Stimulated activated CD4-positive, alpha-beta T cell treated with anti-CD3 and anti-CD28 coated beads, Interleukin-2, amount 100 ng/mL, for 24 hours (primary cell): ENCODE measurements at regions not wholly inside any gene's neighbourhood (a gene's known extent, or its start where the extent isn't known, plus 50 kb on each side); places are given as distances from the start of the nearest gene placed in this dataset.
"Not testable (repeated sequence)": the region's sequence is repeated elsewhere in the genome, so short reads cannot be mapped to it uniquely, and the experiment has no call there.

Experiments
- DNase-seq, 2 donors: peaks; one replicate each; pipeline ENCODE4 v3.0.0-alpha.2; 2020

DNA sequence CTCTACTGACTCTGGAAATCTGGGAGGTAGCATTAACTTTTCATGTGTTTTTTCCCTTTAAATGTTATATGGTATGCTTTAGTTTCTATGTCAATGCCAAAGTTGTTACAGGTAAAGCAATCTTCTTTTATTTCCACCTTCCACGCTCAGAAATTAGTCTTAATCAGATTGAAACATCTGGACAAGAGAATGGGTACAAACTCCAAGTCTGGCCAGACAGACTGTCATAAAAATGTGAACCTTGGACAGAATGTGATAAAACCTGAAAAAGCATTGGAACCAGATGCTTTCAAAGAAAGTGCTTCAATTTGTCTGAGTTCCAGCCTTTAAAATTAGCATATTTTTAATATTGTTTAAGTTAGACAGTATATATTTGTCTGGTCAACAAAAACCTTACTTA is 110.7 kb upstream of the P2RY1 start:
- no peak for DNase-seq

DNA sequence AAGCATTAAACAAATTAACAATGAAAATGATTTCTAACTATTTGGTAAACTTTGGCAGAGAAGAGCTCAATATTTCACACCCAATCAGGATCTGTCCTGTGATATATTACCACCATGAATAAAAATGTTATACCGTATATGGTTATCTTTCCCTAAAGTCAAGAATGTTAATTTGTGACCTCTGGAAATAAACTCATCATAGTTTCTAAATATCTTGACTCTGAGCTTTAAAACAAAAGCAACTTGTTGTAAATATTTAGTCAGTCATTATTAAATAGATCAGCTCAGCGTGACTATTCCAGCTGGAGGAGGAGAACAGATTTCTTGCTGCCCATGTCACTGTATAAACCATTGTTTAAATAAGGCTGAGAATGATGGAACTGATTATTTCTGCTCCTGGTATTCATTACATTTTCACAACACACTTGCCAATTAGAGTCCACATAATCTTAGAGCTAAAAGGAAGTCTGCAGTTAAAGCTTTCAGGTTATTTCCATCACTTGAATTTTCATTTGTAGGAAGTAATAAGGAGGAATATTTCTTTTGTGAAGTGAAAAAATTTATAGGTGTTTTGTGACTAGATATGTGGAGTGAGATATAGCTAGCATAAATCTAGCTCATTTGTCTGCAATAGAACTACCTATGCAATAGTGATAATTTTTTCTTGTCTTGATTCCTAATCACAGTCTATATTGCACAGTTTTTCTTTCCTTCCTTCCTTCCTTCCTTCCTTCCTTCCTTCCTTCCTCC is 106.5 kb upstream of the P2RY1 start:
- DNase-seq = no peak

DNA sequence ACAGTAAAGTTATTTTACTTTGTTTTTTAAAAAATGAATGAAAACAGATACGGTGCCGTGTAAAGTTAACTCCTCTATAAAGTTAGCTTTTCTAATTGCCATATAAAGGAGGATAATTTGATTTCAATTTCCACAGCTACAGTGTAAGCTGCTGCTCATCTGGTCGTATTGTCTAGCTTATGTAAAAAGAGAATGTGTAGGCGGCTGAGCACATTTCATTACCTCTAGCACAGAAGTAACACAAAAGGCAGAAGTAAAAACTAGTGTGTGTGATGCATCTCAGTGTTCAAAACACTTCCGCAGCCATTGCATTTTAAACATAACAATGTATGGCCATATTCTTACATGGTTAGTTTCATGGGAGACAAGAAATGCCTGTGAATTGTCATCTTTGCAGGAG is 105.0 kb upstream of the P2RY1 start:
- no peak for DNase-seq

DNA sequence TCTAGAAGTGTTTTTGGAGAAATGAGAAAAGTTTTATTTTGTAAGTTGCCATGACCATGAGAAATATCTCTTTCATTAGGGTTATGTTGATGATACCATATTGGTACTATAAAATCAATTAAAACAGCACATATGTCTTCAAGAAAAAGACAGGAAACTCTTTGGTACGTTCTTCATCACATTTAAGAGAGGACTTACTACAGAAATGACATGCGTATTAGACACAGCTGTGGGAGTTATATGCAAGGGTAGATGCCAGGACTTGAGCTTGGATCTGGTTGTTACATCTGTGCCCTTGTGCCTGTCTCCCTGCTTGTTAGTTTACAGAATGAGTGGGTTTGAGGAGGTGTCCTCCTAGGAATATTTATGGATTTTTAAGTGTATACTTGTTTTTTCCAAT is 103.4 kb upstream of the P2RY1 start:
- no peak for DNase-seq

DNA sequence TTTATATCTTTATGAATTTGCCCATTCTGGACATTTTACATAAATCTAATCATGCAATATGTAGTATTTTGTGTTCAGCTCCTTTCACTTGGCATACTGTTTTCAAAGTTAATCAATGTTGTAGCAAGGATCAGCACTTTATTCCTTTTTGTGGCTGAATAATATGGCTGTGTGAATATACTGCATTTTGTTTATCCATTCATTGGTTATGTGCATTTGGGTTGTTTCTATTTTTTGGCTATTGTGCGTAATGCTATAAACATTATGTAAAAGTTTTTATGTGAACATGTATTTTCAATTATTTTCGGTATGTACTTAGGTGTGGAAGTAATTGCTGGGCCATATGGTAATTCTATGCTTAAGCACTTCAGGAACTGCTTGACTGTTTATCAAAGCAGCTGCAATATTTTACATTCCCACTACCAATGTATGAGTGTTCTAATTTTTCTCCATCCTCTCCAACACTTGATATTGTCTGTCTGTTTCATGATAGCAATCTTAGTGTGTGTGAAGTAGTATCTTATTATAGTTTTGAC is 101.3 kb upstream of the P2RY1 start:
- no peak for DNase-seq

DNA sequence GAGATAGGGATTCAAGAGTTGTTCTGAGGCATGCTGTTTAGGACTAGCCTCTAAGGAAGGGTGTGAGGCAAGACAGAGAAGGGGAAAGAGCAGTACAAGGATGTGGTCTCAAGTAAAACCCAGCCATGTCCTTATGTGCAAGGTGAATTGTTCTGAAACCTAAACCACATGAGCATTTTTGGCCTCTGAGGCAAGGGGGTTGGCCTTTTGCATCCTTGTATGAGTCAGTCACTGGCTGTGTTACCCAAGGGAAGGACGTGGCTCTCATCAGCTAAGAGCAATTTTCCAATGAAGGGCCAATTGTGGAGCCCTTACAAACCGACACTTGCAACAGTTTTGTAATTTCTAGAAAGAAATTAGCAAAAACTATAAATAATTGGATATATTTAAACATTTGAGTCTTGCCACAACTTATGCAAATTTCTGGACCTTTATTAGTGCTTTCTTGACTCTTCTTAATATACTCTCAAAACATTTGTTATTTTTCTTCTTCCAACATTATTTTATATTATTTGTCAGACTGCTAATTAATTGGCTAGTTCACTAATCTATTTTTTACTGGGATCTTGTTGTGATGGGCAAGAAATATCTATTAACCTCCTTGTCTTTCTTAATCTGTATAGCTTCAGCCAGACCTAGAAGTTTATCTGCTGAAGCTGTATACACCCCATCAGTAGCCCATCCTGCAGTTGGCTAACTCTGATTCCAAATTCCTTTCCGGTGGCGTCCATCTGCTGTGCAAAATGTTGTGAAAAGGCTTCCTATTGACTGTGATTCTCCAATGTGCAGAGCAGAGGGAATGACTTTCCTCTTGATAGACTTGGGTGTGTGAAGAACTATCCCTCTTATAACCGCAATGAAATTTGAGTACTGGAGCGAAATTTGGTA is 97.7 kb upstream of the P2RY1 start:
- no peak for DNase-seq

DNA sequence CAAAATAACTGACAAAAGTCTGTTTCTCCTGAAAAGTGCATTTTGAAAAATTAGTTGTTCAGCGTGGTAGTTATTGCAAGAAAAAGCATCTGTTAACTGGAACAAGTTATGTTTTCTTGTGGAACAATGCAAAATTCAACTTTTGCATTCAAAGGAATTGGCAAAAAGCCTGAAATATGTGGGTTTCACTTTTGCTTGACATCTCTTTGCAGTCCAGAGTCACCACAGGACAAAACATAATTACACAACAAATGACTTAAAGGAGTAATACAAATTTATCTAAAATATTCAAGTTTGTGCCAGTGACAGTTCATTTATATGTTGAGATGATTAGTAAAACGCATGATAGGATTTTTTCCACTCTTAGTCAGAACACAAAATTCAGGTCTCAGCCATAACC is 96.3 kb upstream of the P2RY1 start:
- DNase-seq = no peak

DNA sequence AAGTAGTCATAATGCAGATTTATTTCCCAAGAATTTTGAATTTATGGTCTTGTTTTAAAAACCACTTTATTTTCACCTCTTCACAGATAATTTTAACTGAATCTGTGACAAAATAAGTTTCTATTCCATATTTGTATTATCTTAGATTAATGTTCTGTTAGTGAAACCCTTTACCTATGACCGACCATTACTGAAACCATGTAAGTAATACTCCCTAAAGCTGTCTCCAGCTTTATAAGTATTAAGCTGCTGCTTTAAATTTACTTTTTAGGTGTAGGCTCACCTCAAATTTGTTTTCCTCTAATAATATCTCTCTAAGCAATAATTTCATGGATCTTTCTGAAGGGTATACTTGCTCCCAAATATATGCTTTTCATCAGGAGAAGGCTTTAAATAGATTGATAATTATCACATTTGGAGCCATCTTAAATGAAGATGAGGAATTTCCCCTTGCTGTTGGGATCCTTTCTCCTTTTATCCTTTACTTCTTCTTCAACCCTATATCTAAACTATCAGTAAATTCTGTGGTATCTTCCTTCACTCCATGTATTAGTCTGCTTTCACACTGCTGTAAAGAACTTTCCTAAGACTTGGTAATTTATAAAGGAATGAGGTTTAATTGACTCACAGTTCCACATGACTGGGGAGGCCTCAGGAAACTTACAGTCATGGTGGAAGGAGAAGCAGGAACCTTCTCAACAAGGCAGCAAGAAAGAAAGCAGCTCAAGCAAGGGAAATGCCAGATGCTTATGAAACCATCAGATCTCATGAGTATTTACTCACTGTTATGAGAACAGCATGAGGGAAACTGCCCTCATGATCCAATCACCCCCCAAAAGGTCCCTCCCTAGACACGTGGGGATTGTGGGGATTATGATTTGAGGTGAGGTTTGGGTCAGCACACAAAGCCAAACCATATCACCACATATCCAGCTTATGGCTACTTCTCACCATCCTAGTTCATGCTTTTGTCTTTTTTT is 92.3 kb upstream of the P2RY1 start:
- DNase-seq = no peak

DNA sequence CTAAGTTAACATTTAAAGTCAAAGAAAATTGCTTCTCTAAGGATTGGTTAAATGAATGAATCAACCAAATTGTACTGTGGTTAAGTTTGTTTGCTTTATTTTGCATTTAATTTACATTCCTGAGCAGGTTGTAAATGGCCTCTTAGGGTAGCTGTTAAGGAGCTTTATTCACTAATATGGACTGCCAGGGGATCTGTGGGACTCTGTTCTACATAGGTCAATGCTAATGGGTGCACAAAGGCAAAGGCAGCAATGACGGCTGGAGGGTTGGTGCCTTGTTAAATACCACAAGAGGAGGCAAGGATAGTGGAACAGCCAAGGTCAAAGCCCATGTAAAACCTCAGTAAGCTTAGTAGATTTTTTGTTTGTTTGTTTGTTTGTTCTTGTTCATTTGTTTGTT is 89.3 kb upstream of the P2RY1 start:
- DNase-seq = no peak

DNA sequence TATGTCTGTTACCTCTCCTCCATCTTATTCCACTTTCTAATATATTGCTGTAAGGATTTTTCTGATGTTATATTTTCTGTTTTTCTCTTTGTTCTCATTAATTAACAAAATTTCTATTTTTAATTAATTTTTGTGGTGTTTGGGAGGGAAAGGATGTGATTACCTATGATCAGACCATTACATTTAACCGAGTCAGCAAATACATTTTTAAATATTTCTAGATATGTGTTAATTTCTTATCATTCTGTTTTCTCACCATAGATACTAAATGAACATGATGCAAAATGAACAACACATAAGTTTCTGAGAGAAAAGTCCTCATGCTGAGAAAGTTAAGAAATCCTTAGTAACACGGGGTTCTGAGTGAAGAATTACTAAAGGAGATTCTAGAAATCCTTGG is 80.6 kb upstream of the P2RY1 start:
- no peak for DNase-seq

DNA sequence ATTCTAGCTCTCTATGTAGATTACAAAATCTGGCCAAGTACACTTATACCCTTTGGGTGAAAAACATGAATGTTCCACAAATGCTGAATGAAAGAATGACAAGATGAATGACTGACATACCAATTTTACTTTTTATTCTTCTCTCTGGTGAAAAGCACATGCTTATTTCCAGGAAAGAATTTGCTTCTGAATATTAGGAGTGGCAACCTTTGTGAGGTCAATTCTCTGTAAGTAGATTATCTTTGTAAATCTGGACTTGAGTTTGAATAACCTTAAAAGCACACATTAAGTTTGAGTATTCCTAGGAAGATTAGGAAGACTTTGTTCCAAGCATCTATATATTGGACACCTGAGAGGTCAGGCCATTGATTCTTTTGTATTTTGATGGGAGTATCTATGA is 78.1 kb upstream of the P2RY1 start:
- no peak for DNase-seq

DNA sequence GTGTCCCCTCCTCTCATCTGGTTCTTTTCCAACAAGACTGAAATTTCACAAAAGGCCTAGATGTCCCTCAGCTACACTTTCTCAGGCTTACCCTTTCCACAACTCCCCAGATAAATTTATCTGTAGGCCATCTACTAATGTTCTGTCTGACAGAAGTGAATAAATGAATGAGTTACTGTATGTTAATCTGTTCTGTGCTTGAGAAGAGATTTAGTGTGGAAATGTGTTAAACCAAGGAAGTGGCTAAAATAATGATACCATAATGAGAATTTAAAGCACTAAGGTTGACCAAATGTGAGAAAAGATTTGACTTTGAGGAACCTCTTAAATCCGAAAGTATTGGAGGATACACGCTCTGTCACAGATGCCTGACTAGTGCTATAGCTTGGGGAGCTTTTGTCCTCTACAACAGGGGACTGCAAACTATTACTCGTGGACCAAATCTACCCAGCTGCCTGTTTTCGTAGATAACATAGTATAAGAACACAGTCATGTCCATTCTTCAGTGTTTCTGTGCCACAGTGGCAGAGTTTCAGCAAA is 74.8 kb upstream of the P2RY1 start:
- DNase-seq = no peak

DNA sequence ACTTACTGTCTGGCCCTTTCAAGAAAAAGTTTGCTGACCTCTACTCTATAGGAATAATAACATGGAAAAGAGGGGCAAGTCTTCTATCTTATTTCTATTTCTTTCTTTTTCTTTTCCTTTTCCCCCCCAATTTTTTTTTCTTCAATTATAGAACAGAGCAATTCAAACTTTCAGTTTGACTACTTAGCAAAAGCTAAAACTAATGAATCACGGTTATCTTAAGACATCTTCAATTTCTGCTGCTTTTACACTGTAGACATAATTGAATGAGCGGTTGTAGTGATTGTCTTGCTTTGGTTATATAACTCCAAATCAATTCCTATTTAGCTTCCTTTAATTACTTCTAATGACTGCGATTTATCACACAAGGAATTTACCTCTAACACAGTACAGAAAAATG is 74.3 kb upstream of the P2RY1 start:
- no peak for DNase-seq

DNA sequence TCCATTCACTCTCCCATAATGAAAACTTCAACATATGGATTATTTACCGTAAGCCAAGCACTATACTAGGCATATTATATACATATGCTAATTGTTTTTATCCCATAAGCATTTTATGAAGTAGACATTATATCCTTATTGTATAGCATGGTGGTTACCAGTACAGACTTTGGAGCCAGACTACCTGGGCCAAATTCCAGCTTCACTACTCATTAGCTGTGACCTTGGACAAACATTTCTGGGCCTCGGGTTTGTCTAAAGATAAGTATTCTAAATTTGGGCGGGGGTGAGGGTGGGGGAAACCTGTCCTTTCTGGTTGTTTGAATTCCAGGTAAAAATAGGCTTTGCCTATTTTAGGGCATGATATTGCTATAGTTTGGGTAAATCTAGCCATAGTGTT is 66.5 kb upstream of the P2RY1 start:
- DNase-seq = no peak

DNA sequence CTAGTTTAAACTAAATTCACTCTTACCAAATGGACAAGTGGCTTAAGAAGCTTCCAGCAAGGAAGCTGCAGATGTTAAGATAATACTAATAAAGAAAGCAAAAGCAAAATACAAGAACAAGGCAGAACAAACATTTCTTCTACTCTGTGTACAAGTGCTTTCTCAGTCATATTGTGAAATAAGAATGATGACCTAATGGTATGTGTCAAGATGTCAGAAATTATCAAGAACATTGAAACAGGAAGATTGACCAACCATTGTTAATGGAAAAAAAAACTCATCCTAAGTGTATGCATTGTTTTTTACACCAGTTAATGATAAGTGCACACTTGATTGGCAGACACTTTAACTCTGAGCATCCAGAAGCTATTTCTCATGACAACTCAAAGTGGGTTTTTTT is 65.4 kb upstream of the P2RY1 start:
- no peak for DNase-seq

DNA sequence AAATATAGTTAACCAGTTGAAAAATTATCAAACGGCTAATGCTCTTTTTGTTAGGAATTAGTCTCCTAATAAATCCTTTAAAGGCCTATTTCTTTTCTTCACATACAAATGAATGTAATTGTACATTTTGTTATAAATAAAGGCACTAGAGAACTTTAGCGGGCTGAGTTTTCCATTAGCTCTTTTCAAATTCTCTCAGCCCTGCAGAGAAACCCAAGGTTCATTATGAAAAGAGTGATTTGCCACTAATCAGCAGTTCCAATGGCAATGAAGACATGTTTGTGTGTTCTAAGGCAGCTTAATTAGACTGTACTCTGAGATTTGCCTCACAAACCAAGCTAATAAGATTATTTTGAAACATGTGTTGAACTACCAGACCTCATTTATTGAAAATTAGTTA is 64.6 kb upstream of the P2RY1 start:
- no peak for DNase-seq

DNA sequence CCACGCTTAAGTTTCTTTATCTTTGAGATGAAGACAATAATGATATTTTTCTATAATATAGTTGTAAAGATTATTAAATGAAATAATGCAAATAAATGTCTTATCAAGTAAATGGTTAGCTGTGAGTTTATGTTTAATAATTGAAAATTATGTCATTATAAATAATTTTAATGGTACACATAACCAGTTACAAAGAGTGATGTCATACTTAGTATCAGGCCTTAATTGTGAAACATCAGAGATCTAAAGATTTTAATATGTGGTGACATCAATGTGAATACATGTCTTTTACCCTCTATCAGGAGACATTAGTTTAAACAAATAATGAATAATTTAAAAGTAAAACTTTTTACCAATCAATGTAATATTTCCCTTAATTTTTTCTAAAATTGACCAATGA is 63.8 kb upstream of the P2RY1 start:
- no peak for DNase-seq

DNA sequence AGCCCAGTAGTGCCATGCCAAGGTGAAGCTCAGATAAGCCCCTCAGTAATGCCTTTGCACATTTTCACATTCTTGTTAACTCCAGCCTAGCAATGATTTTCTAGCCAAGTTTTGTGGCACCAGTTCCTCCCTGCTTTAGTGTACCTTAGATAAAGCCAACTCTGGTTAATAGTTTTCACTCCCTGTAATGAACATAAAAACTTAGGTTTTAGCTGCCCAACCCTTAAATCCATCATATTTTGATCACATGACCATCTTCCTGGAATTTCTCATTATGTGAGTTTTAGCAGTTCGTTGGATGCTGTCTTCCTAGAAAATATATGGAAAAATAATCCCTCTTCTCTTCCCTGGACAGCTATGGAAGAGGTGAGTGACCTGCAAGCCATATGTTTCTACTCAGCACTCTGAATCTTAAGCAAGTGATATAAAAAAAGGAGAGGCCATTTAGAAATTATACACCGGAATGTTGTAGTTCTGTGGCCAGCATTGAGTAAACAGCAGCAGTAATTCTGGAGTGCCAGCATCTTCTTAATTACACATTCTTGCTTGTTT is 62.2 kb upstream of the P2RY1 start:
- no peak for DNase-seq

DNA sequence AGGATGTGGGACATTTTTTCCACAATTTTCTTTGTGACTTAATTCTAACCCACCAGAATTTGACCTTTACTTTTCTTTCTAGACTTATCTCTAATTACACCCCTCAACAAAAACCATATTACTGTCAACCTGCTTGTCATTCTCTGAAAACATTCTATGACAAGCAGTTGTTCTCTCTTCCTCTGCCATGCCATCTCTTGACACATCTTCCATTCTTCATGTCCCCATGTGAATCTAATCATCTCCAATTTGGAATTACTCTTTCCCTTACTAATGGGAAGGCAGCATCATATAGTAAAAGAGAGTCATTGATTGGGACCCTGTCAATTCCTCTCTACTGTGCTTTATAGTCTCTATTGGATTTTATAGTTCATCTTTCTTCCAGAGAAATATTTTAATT is 61.3 kb upstream of the P2RY1 start:
- no peak for DNase-seq

DNA sequence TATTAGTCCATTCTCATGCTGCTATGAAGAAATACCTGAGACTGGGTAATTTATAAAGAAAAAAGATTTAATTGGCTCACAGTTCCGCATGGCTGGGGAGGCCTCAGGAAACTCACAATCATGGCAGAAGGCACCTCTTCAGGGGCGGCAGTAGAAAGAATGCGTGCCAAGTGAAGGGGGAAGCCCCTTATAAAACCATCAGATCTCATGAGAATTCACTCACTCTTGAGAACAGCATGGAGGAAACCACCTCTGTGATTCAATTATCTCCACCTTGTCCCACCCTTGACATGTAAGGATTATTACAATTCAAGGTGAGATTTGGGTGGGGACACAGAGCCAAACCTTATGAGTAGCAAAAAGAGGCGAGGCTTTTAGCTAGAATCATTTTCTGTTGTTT is 60.7 kb upstream of the P2RY1 start:
- not testable (repeated sequence) for DNase-seq

DNA sequence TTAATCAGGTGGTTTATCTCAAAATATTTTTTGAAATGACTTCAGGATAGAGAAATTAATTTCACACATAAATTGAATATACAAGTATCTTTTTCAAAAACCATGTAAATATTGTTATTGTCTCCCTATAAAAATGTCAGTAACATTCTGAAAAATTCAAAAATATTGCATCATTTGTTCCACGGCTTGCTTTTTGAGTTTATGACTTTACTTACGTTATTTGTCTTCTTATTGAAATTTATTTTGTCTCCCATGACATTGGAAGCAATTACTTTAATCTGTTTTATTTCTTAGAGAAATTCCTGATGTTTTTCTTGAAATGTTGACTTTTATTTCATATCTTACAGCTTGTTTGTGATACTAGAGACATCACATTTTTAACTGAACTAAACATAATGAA is 56.9 kb upstream of the P2RY1 start:
- DNase-seq = no peak

DNA sequence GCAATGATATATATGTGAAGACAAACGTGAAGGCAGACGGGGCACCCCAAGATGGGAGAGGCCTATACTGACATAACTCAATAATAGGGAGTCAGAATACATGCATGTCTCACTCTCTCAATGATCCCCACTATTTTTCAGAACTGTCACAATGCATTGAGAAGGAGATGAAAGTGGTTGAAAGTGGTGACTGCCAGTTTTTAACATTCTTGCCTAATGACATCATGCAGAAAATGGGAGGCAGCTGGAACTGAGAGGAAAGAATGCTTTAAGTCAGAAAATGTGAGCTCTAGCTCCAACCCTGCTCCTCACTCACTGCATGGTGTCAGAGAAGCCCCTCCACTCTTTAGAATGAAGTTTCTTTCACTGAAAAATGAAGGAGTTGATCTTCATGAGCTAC is 55.3 kb upstream of the P2RY1 start:
- DNase-seq = no peak
